PC-3 (cell line): ENCODE measurements at regions not wholly inside any gene's neighbourhood (a gene's known extent, or its start where the extent isn't known, plus 50 kb on each side); places are given as distances from the start of the nearest gene placed in this dataset.

Experiments
- ATAC-seq: fragments of 200-7000 bp; cut with Tn5 transposase; 2 replicates; pipeline ENCODE4 v1.9.1; 2020; ENCODE audit warnings: mild to moderate bottlenecking, moderate library complexity
- BruUV-seq: library from RNA; stranded (reverse); fragments of 400-500 nt; replicated peaks from 2 replicates; lab custom pipeline; 2021; lab: Mats Ljungman, UMichigan
- CTCF ChIA-PET: fragments of 300-600 bp; sonication (Branson Sonifier 250); formaldehyde crosslinking; loops from one replicate; lab custom pipeline; 2022; ENCODE audit warnings: antibody characterized with exemption; lab: Charles Lee
- POLR2A ChIA-PET: fragments of 300-600 bp; sonication (Branson Sonifier 250); formaldehyde crosslinking; loops from one replicate; lab custom pipeline; 2022; ENCODE audit warnings: antibody characterized with exemption; ENCODE audit not compliant: unreplicated experiment; lab: Charles Lee
- DNase-seq: peaks from one replicate; pipeline ENCODE4 v3.0.0-alpha.2; 2015
- H2AFZ ChIP-seq: fragments of 300-600 bp; sonication (generic); 2 replicates; pipeline ENCODE4 v1.6.0; 2016; ENCODE audit warnings: antibody characterized with exemption, low read length
- H3F3A ChIP-seq: fragments of 300-600 bp; sonication (generic); one replicate; pipeline ENCODE4 v1.6.0; 2017; ENCODE audit warnings: antibody characterized with exemption, low read length, control low read depth, mild to moderate bottlenecking; ENCODE audit not compliant: unreplicated experiment
- H3K27ac ChIP-seq: fragments of 300-600 bp; sonication (generic); 2 replicates; pipeline ENCODE4 v1.5.1; 2016; ENCODE audit warnings: mild to moderate bottlenecking, low read length
- H3K27me3 ChIP-seq: fragments of 300-600 bp; sonication (generic); 2 replicates; pipeline ENCODE4 v1.6.1; 2016; ENCODE audit warnings: low read length, mixed read lengths
- H3K36me3 ChIP-seq: fragments of 300-600 bp; sonication (generic); 2 replicates; pipeline ENCODE4 v1.6.1; 2016; ENCODE audit warnings: low read depth, mixed run types, low read length, mixed read lengths
- H3K4me1 ChIP-seq: fragments of 300-600 bp; sonication (generic); 2 replicates; pipeline ENCODE4 v1.5.1; 2016; ENCODE audit warnings: low read length; ENCODE audit not compliant: insufficient read depth
- H3K4me2 ChIP-seq: fragments of 300-600 bp; sonication (generic); 2 replicates; pipeline ENCODE4 v1.6.0; 2016; ENCODE audit warnings: low read length
- H3K4me3 ChIP-seq: fragments of 300-600 bp; sonication (generic); 2 replicates; pipeline ENCODE4 v1.5.1; 2016; ENCODE audit warnings: mild to moderate bottlenecking, low read length, mixed read lengths
- H3K79me2 ChIP-seq: fragments of 300-600 bp; sonication (generic); 2 replicates; pipeline ENCODE4 v1.6.1; 2017; ENCODE audit warnings: low read length, mixed read lengths
- H3K9ac ChIP-seq: fragments of 300-600 bp; sonication (generic); 2 replicates; pipeline ENCODE4 v1.6.0; 2016; ENCODE audit warnings: mild to moderate bottlenecking, low read length
- H3K9me2 ChIP-seq: fragments of 300-600 bp; sonication (generic); replicated peaks from 2 replicates; pipeline ENCODE4 v1.6.1; 2016; ENCODE audit warnings: mixed run types, low read length, mixed read lengths
- H3K9me3 ChIP-seq: fragments of 300-600 bp; sonication (generic); 2 replicates; pipeline ENCODE4 v1.6.1; 2016; ENCODE audit warnings: low read length, mixed read lengths
- H4K20me1 ChIP-seq: fragments of 300-600 bp; sonication (generic); 2 replicates; pipeline ENCODE4 v1.6.1; 2016; ENCODE audit warnings: low read length, mixed read lengths
- CTCF ChIP-seq: fragments of 300-600 bp; sonication (generic); conservative IDR thresholded peaks from 2 replicates; pipeline ENCODE4 v1.5.1; 2017; ENCODE audit warnings: antibody characterized with exemption, low read depth, mild to moderate bottlenecking, low read length
- EZH2 ChIP-seq: fragments of 300-600 bp; sonication (generic); IDR thresholded peaks from one replicate; pipeline ENCODE4 v1.6.1; 2017; ENCODE audit warnings: antibody characterized with exemption, mild to moderate bottlenecking, low read length; ENCODE audit not compliant: unreplicated experiment
- EZH2phosphoT487 ChIP-seq: fragments of 300-600 bp; sonication (generic); IDR thresholded peaks from 2 replicates; pipeline ENCODE4 v1.6.1; 2018; ENCODE audit warnings: mild to moderate bottlenecking, antibody characterized with exemption, low read length, borderline replicate concordance
- intact Hi-C: fragments of 100-400 bp; cut with micrococcal nuclease; formaldehyde crosslinking; loops from 2 replicates; pipeline ENCODE4 v1.9.0; 2023

- no peak for TF ChIP-seq CTCF
- H3K27me3 ChIP-seq: no peaks in the 10 kb centered on the region
- BruUV-seq: no TSS peak
- H3K4me2 ChIP-seq: no peak overlapping the region
- intact Hi-C loops: no loop called here
- H3F3A ChIP-seq: no peaks in the 10 kb centered on the region
- no peak overlapping the region for H3K27ac ChIP-seq
- H3K9ac ChIP-seq: no peak overlapping the region
- no peaks in the 10 kb centered on the region; the same call in 1 of the 2 replicates for H3K9me2 ChIP-seq
- no peak overlapping the region for H2AFZ ChIP-seq
- ATAC-seq (no peak), DNase-seq (no peak)
- CTCF ChIA-PET: no interaction called here
- H3K36me3 ChIP-seq: no peaks in the 10 kb centered on the region
- no peaks in the 10 kb centered on the region for H4K20me1 ChIP-seq
- no peak overlapping the region for H3K4me3 ChIP-seq
- H3K4me1 ChIP-seq: no peaks in the 10 kb centered on the region
- H3K9me3 ChIP-seq: no peaks in the 10 kb centered on the region
- H3K79me2 ChIP-seq: no peaks in the 10 kb centered on the region
- POLR2A ChIA-PET: no interaction called here
Measured at GRCh38 chr5:130815246-130815645, 349.8 kb downstream of the HINT1 start.

- DNase-seq (no peak), ATAC-seq (no peak)
- TF ChIP-seq EZH2phosphoT487 (no peak), EZH2 (no peak), CTCF (no peak)
- POLR2A ChIA-PET: no interaction called here
- intact Hi-C loops: no loop called here
- H4K20me1 ChIP-seq: no peaks in the 10 kb centered on the region
- H3K9me2 ChIP-seq: no peaks in the 10 kb centered on the region
- H3F3A ChIP-seq: no peaks in the 10 kb centered on the region
- H2AFZ ChIP-seq: no peak overlapping the region
- no TSS peak for BruUV-seq
- H3K9me3 ChIP-seq: no peaks in the 10 kb centered on the region
- H3K36me3 ChIP-seq: no peaks in the 10 kb centered on the region
- H3K4me2 ChIP-seq: no peak overlapping the region
- no peaks in the 10 kb centered on the region for H3K79me2 ChIP-seq
- no peak overlapping the region for H3K9ac ChIP-seq
- CTCF ChIA-PET: no interaction called here
- H3K4me3 ChIP-seq: no peak overlapping the region
- H3K4me1 ChIP-seq: no peaks in the 10 kb centered on the region
- no peak overlapping the region for H3K27ac ChIP-seq
- no peaks in the 10 kb centered on the region for H3K27me3 ChIP-seq
Measured at GRCh38 chr5:130808691-130809090, 356.4 kb downstream of the HINT1 start.

GRCh38 chr5:130805648-130806047 lies 359.4 kb downstream of the HINT1 start:
- ChIA-PET CTCF (no interaction called here), POLR2A (no interaction called here)
- ATAC-seq: no peak
- BruUV-seq: no TSS peak
- no peak overlapping the region for H2AFZ ChIP-seq
- intact Hi-C loops: no loop called here
- H3K9me2 ChIP-seq: no peaks in the 10 kb centered on the region
- no peaks in the 10 kb centered on the region for H3K79me2 ChIP-seq
- H3K4me2 ChIP-seq: no peak overlapping the region
- no peak overlapping the region for H3K9ac ChIP-seq
- no peaks in the 10 kb centered on the region for H3K4me1 ChIP-seq
- no peaks in the 10 kb centered on the region for H4K20me1 ChIP-seq
- H3K36me3 ChIP-seq: no peaks in the 10 kb centered on the region
- TF ChIP-seq EZH2phosphoT487 (no peak), CTCF (no peak), EZH2 (no peak)
- H3K27ac ChIP-seq: no peak overlapping the region
- DNase-seq: no peak
- no peaks in the 10 kb centered on the region for H3K27me3 ChIP-seq
- no peak overlapping the region for H3K4me3 ChIP-seq
- H3F3A ChIP-seq: no peaks in the 10 kb centered on the region
- H3K9me3 ChIP-seq: no peaks in the 10 kb centered on the region
